RCC 7860 (cell line): ENCODE measurements at regions not wholly inside any gene's neighbourhood (a gene's known extent, or its start where the extent isn't known, plus 50 kb on each side); places are given as distances from the start of the nearest gene placed in this dataset.
A peak's percentile ranks its signal among the peaks of the same experiment; 100 is the strongest.

Experiments
- DNase-seq: peaks from one replicate; pipeline ENCODE4 v3.0.0-alpha.2; 2015; ENCODE audit warnings: low spot score
- FAIRE-seq: peaks from 2 replicates; lab custom pipeline; 2012; peaks lifted over from hg19 to GRCh38; lab: Jason Lieb, UNC

GRCh38 chr5:26681861-26682260 is 356.5 kb downstream of the CDH9 start:
- FAIRE-seq (no peak), DNase-seq (no peak)

GRCh38 chr5:26674846-26675245 is 363.5 kb downstream of the CDH9 start:
- no peak for FAIRE-seq

GRCh38 chr5:26669523-26669922 is 368.9 kb downstream of the CDH9 start:
- DNase-seq (no peak), FAIRE-seq (no peak)

More at GRCh38 chr5:26674846-26675245, 363.5 kb downstream of the CDH9 start:
- DNase-seq = no peak

- DNase-seq (no peak), FAIRE-seq (no peak)
Measured at GRCh38 chr5:26669031-26669430, 369.4 kb downstream of the CDH9 start.

GRCh38 chr5:26666371-26666770 is 372.0 kb downstream of the CDH9 start:
- DNase-seq = no peak
- FAIRE-seq = no peak

- peak; percentile 74 for FAIRE-seq
Measured at GRCh38 chr5:26663500-26663899, 374.9 kb downstream of the CDH9 start.

GRCh38 chr5:26662806-26663360 is 375.5 kb downstream of the CDH9 start:
- FAIRE-seq (no peak), DNase-seq (no peak)

More at GRCh38 chr5:26663500-26663899, 374.9 kb downstream of the CDH9 start:
- DNase-seq = no peak

- no peak for FAIRE-seq
Measured at GRCh38 chr5:26660116-26660515, 378.3 kb downstream of the CDH9 start.

GRCh38 chr5:26649000-26649399 is 389.4 kb downstream of the CDH9 start:
- no peak for DNase-seq
- no peak for FAIRE-seq

More at GRCh38 chr5:26660116-26660515, 378.3 kb downstream of the CDH9 start:
- DNase-seq = no peak

- DNase-seq = no peak
- FAIRE-seq = no peak
Measured at GRCh38 chr5:26647781-26648180, 390.6 kb downstream of the CDH9 start.

- no peak for FAIRE-seq
- no peak for DNase-seq
Measured at GRCh38 chr5:26645659-26646058, 392.7 kb downstream of the CDH9 start.

- FAIRE-seq = no peak
- no peak for DNase-seq
Measured at GRCh38 chr5:26641492-26641891, 396.9 kb downstream of the CDH9 start.

GRCh38 chr5:26625099-26625498 is 413.3 kb downstream of the CDH9 start:
- FAIRE-seq (no peak), DNase-seq (no peak)

- FAIRE-seq (no peak), DNase-seq (no peak)
Measured at GRCh38 chr5:26622947-26623346, 415.4 kb downstream of the CDH9 start.

- FAIRE-seq (no peak), DNase-seq (no peak)
Measured at GRCh38 chr5:26610577-26610976, 427.8 kb downstream of the CDH9 start.

GRCh38 chr5:26601563-26601962 is 436.8 kb downstream of the CDH9 start:
- FAIRE-seq (no peak), DNase-seq (no peak)

GRCh38 chr5:26582350-26583045 is 455.9 kb downstream of the CDH9 start:
- no peak for FAIRE-seq
- no peak for DNase-seq

GRCh38 chr5:26579712-26580111 is 458.7 kb downstream of the CDH9 start:
- DNase-seq (no peak), FAIRE-seq (no peak)

GRCh38 chr5:26578002-26578401 is 460.4 kb downstream of the CDH9 start:
- FAIRE-seq = no peak
- DNase-seq = no peak

GRCh38 chr5:26572480-26572879 is 465.9 kb downstream of the CDH9 start:
- FAIRE-seq (no peak), DNase-seq (no peak)

- FAIRE-seq = no peak
- no peak for DNase-seq
Measured at GRCh38 chr5:26569929-26570258, 468.5 kb downstream of the CDH9 start.

GRCh38 chr5:26569241-26569928 is 469.0 kb downstream of the CDH9 start:
- FAIRE-seq = no peak
- DNase-seq = no peak
